ENCODE measurements at regions not wholly inside any gene's neighbourhood (a gene's known extent, or its start where the extent isn't known, plus 50 kb on each side); places are given as distances from the start of the nearest gene placed in this dataset.
A peak's percentile ranks its signal among the peaks of the same experiment; 100 is the strongest.

- Mint-ChIP-seq H3K27ac (peak overlapping the region in 1 of 3 experiments; percentile 36; a peak in 2 of 7 replicates), H3K4me3 (no peak overlapping the region), H3K4me1 (peaks cover 14 to 21% of the 10 kb centered on the region in 2 experiments), H3K36me3 (ENCODE audit: insufficient read depth in 1 of 3, low read depth in 3 of 3) (peaks cover 0 to 13% (median 0%) of the 10 kb centered on the region in 3 experiments; a peak in 2 of 7 replicates), H3K9me3 (peaks cover 5 to 9% of the 10 kb centered on the region in 2 experiments), H3K27me3 (ENCODE audit: low read depth) (no peaks in the 10 kb centered on the region)
- Histone ChIP-seq H4K91ac (ENCODE audit: insufficient read length, low read depth, low read length) (no peak overlapping the region), H3K27me3 (ENCODE audit: insufficient read depth, low read length) (no peaks in the 10 kb centered on the region), H3K79me2 (ENCODE audit: insufficient read depth, low read length) (no peaks in the 10 kb centered on the region), H3K23ac (ENCODE audit: insufficient read length, low read depth, low read length) (no peak overlapping the region), H2BK12ac (ENCODE audit: insufficient read length, low read depth, low read length) (no peak overlapping the region), H3K4me1 (ENCODE audit: insufficient read depth, low read length) (no peaks in the 10 kb centered on the region), H3K4me2 (ENCODE audit: insufficient read depth, insufficient read length, low read length) (no peak overlapping the region), H3K4ac (ENCODE audit: low read depth, low read length) (no peak overlapping the region), H3K27ac (ENCODE audit: insufficient read length, low read depth, low read length) (no peak overlapping the region), H3K79me1 (ENCODE audit: insufficient read depth, low read depth, low read length, poor library complexity, severe bottlenecking) (no peaks in the 10 kb centered on the region), H3K9me3 (ENCODE audit: control insufficient read depth, low read depth, low read length) (no peaks in the 10 kb centered on the region), H4K8ac (replicated peaks; ENCODE audit: insufficient read length, low read depth, low read length) (no peak overlapping the region), H4K20me1 (ENCODE audit: control insufficient read depth, insufficient read depth, insufficient read length) (no peaks in the 10 kb centered on the region), H3K23me2 (ENCODE audit: insufficient read length, low read depth, low read length, poor library complexity, severe bottlenecking) (no peaks in the 10 kb centered on the region), H2AK5ac (ENCODE audit: insufficient read length, low read length) (no peak overlapping the region), H3K56ac (ENCODE audit: insufficient read length, low read depth, low read length) (no peak overlapping the region), H4K5ac (ENCODE audit: insufficient read length, low read depth, low read length) (no peak overlapping the region), H2BK120ac (ENCODE audit: low read depth, low read length, poor library complexity, severe bottlenecking) (no peak overlapping the region), H2BK20ac (ENCODE audit: low read depth, low read length, poor library complexity, severe bottlenecking) (no peak overlapping the region), H3K18ac (ENCODE audit: insufficient read length, low read depth, low read length) (no peak overlapping the region), H3T11ph (ENCODE audit: low read length) (no peak overlapping the region), H2BK15ac (ENCODE audit: low read depth, low read length) (no peak overlapping the region), H3K14ac (ENCODE audit: insufficient read depth, low read length) (no peak overlapping the region), H3K9ac (ENCODE audit: extremely low read depth, insufficient read length, low read length) (no peak overlapping the region), H2BK5ac (ENCODE audit: insufficient read length, low read length) (no peak overlapping the region), H2AFZ (ENCODE audit: low read length) (no peak overlapping the region)
- peak; percentile 52 for DNase-seq
- TF ChIP-seq, protein P1, sequence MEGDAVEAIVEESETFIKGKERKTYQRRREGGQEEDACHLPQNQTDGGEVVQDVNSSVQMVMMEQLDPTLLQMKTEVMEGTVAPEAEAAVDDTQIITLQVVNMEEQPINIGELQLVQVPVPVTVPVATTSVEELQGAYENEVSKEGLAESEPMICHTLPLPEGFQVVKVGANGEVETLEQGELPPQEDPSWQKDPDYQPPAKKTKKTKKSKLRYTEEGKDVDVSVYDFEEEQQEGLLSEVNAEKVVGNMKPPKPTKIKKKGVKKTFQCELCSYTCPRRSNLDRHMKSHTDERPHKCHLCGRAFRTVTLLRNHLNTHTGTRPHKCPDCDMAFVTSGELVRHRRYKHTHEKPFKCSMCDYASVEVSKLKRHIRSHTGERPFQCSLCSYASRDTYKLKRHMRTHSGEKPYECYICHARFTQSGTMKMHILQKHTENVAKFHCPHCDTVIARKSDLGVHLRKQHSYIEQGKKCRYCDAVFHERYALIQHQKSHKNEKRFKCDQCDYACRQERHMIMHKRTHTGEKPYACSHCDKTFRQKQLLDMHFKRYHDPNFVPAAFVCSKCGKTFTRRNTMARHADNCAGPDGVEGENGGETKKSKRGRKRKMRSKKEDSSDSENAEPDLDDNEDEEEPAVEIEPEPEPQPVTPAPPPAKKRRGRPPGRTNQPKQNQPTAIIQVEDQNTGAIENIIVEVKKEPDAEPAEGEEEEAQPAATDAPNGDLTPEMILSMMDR (conservative IDR thresholded peaks at IDR 0.05) = no peak
- no CpG with 5 or more reads among the region's 7 CpGs for whole genome bisulfite sequencing (ENCODE audit: extremely low coverage, insufficient read length, low lambda C conversion rate)
Observed at GRCh38 chr5:4571248-4571948, 568.7 kb upstream of the ADAMTS16 start.

All from H9 (cell line).